Skeletal muscle satellite cell (primary cell): ENCODE measurements at regions not wholly inside any gene's neighbourhood (a gene's known extent, or its start where the extent isn't known, plus 50 kb on each side); places are given as distances from the start of the nearest gene placed in this dataset.

Source experiments
- H3K27me3 ChIP-seq: 2 replicates; pipeline ENCODE4 v1.7.0; 2013; ENCODE audit warnings: low read length; ENCODE audit not compliant: control insufficient read depth, insufficient read depth
- H3K36me3 ChIP-seq: 2 replicates; pipeline ENCODE4 v1.7.0; 2013; ENCODE audit warnings: mild to moderate bottlenecking, control low read depth, low read length; ENCODE audit not compliant: insufficient read depth
- H3K4me1 ChIP-seq: 2 replicates; pipeline ENCODE4 v1.7.0; 2013; ENCODE audit warnings: low read length; ENCODE audit not compliant: control insufficient read depth, insufficient read depth
- H3K4me2 ChIP-seq: 2 replicates; pipeline ENCODE4 v1.7.0; 2013; ENCODE audit warnings: mild to moderate bottlenecking, low read length
- H3K4me3 ChIP-seq: 2 replicates; pipeline ENCODE4 v1.7.0; 2013; ENCODE audit warnings: low read length
- H3K9ac ChIP-seq: 2 replicates; pipeline ENCODE4 v1.7.0; 2013; ENCODE audit warnings: mild to moderate bottlenecking, low read depth, low read length, moderate library complexity
- H3K9me3 ChIP-seq: replicated peaks from 2 replicates; pipeline ENCODE4 v1.7.0; 2013; ENCODE audit warnings: mild to moderate bottlenecking, control low read depth, low read length

DNA sequence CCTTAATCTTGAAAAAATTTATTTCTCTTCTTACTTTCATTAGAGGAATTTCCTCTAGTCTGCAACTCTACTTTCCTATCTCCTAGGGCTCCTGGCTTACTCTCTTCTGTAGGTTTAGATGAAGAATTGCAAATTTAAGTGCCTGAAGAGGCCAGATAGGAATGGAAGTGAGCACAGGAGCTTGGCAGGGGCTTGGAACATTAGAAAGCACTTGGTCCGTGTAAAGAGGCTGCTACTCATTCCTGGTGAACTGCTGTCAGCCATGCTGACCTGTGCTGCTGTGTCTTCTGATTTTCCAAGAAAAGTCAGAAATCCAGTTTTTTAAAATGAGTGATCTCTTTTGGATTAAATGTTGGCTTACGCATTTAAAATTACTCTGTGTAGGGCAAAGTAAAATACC lies 210.9 kb upstream of the CLINT1 start:
- Histone ChIP-seq H3K9me3 (no peaks in the 10 kb centered on the region), H3K4me2 (no peak overlapping the region), H3K27me3 (peaks cover 5% of the 10 kb centered on the region), H3K9ac (no peak overlapping the region), H3K36me3 (no peaks in the 10 kb centered on the region), H3K4me3 (no peak overlapping the region), H3K4me1 (peaks cover 5% of the 10 kb centered on the region)

DNA sequence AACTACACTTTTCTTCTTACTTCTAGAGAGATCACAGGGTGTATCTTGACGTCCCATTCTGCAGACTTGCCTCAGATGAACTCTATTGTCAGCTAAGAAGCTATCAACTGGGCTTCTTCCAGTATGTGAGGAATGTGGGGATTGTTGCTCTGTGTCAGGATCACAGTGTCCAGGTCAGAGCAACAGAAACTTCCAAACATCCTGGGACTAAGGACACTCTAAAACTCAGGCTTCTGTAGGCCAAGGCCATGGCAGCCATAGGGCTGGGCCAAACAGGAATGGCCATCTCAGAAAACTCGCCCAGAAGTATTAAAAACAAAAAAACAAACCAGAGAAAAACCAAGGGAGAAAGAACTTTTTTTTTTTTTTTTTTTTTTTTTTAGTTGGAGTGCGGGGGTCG lies 210.0 kb upstream of the CLINT1 start:
- Histone ChIP-seq H3K36me3 (no peaks in the 10 kb centered on the region), H3K4me2 (no peak overlapping the region), H3K4me1 (no peaks in the 10 kb centered on the region), H3K9me3 (no peaks in the 10 kb centered on the region), H3K4me3 (no peak overlapping the region), H3K27me3 (peaks cover 12% of the 10 kb centered on the region), H3K9ac (no peak overlapping the region)

DNA sequence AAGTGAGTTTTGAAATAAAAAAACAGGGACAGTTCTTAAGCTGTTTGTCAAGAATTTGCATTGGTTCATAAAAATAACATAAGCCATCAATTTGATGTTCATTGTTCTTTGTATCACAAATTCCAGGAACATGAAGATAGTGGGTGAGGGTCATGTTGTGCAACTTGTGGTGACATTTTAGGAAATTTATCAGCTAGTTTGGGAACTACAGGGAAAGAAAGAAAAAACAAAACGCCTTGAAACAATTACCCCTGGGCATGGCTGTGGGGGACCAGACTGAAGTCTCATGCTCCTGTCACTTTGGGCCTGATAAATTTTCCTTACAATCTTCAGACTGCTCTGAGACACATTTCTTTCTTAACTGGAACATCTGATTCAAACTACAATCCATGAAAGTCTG lies 207.1 kb upstream of the CLINT1 start:
- Histone ChIP-seq H3K4me3 (no peak overlapping the region), H3K4me1 (no peaks in the 10 kb centered on the region), H3K9me3 (no peaks in the 10 kb centered on the region), H3K9ac (no peak overlapping the region), H3K36me3 (no peaks in the 10 kb centered on the region), H3K4me2 (no peak overlapping the region), H3K27me3 (peaks cover 14% of the 10 kb centered on the region)

DNA sequence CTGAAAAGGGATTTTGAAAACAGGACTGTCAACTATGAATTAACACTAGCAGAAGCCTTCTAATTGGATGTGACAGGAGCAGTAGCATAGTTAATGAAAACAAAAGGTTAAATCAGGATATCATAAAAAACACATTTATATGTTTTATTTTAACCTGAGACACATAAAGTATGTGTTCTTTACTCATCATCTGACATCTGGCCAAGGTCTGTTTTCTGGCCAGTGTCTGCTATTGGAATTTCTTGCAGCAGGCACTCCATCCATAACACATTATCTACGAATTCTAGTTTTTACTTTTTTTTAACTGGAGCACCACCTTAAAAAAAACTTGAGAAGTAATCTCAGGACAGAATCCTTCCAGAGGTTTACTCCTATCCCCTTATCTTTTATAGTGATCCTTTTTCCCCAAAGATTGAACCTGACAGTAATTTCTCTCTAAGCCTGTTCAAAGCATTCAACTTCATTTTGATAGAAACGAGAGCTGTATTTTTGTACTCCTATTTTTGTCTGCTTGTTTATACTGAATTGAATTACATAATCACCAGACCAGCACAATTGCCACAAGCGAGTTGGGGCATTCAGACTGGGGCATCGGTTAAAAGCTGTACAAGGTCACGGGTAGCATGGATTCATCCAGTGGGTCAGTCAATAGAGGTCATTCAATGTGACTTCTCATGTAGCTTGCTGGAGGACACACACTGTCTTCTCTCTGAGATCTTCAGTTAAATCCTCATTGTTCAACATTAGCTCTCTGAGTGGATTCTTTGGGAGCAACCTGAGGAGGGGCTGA lies 205.6 kb upstream of the CLINT1 start:
- Histone ChIP-seq H3K9ac (no peak overlapping the region), H3K27me3 (peaks cover 14% of the 10 kb centered on the region), H3K9me3 (no peaks in the 10 kb centered on the region), H3K36me3 (no peaks in the 10 kb centered on the region), H3K4me1 (no peaks in the 10 kb centered on the region), H3K4me2 (no peak overlapping the region), H3K4me3 (no peak overlapping the region)

DNA sequence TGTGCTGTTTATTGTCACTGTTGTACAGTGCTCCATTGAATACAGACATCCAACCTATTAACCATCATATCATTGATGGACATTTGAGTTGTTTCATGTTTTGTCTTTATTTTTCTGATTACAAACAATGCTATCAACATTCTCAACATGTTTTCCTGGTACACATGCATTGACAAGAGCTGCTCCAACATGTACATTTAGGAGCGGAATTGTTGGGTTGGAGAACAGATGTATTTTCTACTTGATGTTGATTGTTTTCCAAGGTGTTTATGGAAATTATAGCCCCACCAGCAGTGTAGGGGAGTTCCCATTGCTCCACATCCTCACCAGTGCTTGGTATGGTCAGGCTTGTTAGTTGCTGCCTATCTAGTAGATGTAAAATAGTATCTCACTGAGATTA lies 204.1 kb upstream of the CLINT1 start:
- Histone ChIP-seq H3K4me1 (no peaks in the 10 kb centered on the region), H3K4me3 (no peak overlapping the region), H3K9me3 (no peaks in the 10 kb centered on the region), H3K4me2 (no peak overlapping the region), H3K9ac (no peak overlapping the region), H3K27me3 (peaks cover 25% of the 10 kb centered on the region), H3K36me3 (no peaks in the 10 kb centered on the region)

DNA sequence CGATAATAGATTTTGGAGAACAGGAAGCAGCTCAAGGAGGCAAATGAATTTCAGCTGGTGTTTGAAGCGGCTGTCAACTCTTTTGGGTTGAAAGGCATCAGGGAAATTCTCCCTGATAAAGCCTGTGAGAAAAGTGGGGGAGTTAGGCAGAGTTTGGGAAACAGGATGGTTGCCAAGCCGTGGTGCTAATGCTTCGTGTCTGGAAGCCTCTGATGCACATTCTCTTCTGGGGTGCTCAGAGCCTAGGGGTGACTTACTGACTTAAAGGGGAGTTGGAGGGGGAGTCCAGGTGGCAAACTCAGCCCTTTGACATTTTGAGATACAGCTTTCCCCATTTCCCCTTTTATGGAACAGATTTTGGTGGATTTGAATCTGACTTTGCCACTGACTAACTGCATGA lies 202.5 kb upstream of the CLINT1 start:
- H3K9me3 ChIP-seq, result no peaks in the 10 kb centered on the region
- H3K4me3 ChIP-seq, result no peak overlapping the region
- H3K4me1 ChIP-seq, result no peaks in the 10 kb centered on the region
- H3K27me3 ChIP-seq, result peaks cover 31% of the 10 kb centered on the region
- H3K4me2 ChIP-seq, result no peak overlapping the region
- H3K9ac ChIP-seq, result no peak overlapping the region
- H3K36me3 ChIP-seq, result no peaks in the 10 kb centered on the region

DNA sequence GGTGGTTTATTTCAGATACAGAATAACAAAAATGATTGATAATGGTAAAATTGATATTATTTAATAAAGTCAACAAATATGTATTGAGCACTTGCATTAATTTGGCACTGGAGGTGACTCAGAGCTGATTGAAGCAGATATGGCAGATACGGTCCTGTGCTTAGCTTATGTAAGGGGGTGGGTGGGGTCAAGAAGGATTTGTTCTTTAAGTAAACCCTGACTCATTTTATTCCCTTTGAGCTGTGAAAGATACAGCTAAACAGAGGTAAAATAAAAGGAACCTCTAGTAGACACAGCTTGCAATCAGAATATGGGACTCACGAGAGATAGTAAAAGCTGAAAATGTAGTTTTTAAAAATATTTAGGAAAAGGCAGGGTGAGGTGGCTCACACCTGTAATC lies 201.3 kb upstream of the CLINT1 start:
- no peaks in the 10 kb centered on the region for H3K4me1 ChIP-seq
- no peak overlapping the region for H3K4me3 ChIP-seq
- H3K9me3 ChIP-seq, result no peaks in the 10 kb centered on the region
- peaks cover 31% of the 10 kb centered on the region for H3K27me3 ChIP-seq
- H3K9ac ChIP-seq, result no peak overlapping the region
- H3K4me2 ChIP-seq, result no peak overlapping the region
- no peaks in the 10 kb centered on the region for H3K36me3 ChIP-seq

DNA sequence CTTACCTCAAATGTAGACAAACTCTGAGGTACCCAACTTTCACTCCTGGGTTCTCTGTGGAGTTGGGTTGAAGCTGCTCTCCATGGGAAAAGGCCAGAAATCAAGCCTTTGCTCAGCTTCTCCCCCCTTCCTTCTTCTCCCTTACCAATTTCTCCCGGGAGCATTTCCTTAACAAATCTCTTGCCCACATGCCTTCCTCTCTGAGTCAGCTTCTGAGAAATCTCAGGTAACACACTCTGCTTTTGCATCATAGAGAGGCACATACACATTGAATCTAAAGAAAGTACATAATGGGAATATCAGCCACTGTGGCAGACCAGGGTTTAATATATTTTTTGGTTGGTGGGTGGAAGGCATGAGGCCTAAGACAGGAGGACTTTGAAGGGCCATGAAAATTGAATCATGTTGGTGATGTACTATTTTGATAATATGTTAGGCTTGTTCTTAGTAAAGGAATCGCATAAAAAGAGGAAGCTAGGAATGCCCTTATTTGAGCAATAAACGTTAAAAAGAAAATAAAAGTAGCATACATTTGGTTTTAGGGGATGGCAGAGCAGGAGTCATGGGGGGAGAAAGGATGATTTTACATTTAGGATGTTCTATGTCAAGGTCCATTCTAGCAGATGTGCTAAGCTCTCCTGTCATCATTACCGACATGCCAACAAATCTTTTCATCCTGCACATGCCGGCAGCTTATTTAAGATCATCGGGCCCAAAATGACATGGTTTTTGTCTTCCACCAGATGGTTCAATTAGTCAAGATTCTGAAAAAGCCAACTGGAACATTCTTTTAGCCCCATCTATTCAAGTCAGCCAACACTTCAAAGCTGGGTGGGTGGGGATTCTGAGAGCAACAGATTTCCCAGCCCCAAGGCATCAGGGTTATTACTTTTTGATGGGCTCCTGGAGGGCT lies 199.5 kb upstream of the CLINT1 start:
- Histone ChIP-seq H3K36me3 (no peaks in the 10 kb centered on the region), H3K4me1 (no peaks in the 10 kb centered on the region), H3K4me3 (no peak overlapping the region), H3K9me3 (no peaks in the 10 kb centered on the region), H3K9ac (no peak overlapping the region), H3K4me2 (no peak overlapping the region), H3K27me3 (peaks cover 32% of the 10 kb centered on the region)

DNA sequence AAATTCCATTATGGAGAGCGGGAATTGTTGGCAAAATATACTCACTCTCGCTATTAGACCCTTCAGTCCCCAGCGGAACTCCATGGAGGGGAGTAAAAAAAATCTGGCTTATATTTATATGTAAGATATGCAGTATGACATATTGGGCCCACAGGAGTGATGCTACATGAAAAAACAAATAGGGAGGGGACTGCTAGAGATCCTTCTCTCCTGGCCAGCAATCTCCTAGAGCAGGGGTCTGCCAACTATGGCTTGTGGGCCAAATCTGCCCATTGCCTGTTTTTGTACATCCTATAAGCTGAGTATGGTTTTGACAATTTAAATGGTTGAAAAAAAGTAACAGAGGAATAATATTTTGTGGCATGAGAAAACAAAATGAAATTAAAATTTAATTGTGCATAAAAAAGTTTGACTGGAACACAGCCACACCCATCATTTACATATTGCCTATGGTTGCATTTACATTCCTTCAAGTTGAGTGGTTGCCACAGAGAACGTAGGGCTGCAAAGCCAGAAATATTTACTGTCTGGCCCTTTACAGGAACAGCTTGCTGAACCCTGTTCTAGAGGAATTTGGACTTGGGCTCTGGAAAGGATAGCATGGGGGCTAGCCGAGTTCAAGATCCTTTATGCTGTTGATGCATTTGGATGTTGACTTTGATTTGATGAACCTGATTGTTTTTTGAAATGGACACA lies 197.3 kb upstream of the CLINT1 start:
- no peak overlapping the region for H3K4me3 ChIP-seq
- no peaks in the 10 kb centered on the region for H3K9me3 ChIP-seq
- H3K36me3 ChIP-seq, result no peaks in the 10 kb centered on the region
- H3K9ac ChIP-seq, result no peak overlapping the region
- peaks cover 37% of the 10 kb centered on the region for H3K27me3 ChIP-seq
- no peaks in the 10 kb centered on the region for H3K4me1 ChIP-seq
- H3K4me2 ChIP-seq, result no peak overlapping the region

DNA sequence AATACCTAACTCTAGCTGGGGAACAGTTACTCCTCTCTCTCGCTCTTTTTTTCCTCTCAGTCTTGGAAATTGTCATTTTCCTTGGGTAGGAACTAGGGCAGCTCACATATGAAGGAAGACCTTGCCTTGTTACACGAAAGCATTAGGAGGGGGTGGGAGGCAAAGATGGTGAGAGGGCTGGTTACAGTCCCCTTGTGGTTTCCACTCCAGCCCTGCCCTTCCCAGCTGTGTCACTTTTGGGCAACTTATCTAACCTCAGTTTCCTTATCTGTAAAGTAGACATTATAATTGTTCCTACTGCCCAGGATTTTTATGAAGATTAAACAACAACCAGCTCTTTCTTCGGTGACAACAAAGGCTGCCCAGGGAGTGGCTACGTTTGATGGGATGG lies 196.2 kb upstream of the CLINT1 start:
- H3K36me3 ChIP-seq, result no peaks in the 10 kb centered on the region
- H3K9me3 ChIP-seq, result no peaks in the 10 kb centered on the region
- no peaks in the 10 kb centered on the region for H3K4me1 ChIP-seq
- no peak overlapping the region for H3K4me2 ChIP-seq
- H3K4me3 ChIP-seq, result no peak overlapping the region
- peaks cover 39% of the 10 kb centered on the region for H3K27me3 ChIP-seq
- no peak overlapping the region for H3K9ac ChIP-seq

DNA sequence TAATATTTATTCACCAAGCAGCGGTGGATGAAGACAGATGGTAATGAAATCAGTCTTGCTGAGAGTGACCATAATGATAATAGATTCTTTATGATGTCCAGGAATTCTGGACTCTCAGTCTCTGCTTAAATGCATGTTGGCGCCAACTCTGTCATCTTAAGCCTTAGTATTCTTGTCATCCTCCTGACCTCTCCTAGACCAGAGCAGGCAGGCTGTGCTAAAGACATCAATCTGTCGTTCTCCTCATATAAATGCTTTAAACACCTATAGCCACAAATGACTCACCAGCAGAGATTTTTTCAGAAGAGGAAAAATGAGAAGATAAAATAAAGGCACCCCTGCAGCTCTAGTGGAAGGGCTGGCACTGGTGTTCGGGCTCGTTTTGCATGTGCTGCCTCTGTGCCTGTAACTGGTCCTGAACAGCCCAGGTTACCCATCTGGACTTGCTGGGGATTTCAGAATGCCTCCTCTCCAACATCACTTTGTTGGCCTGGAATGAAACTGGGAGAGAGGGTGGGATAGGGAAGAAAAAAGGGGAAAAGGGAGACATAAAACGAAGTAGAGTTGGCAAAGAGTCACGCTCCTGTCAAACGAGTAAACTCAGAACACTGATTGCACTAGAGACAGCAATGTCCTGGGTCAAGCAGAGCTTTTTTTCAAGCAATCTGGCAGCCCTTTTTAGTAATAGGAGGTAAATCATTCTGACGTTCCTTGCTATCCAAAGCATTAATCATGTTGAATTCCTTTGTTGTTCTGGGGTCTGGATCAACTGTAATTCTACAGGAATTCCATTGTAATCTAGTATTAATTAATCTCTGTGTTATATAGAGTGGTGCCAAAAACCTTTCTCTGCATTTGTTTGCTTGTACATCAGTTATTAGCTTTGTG lies 195.5 kb upstream of the CLINT1 start:
- peaks cover 39% of the 10 kb centered on the region for H3K27me3 ChIP-seq
- H3K4me2 ChIP-seq, result no peak overlapping the region
- H3K9me3 ChIP-seq, result no peaks in the 10 kb centered on the region
- no peaks in the 10 kb centered on the region for H3K36me3 ChIP-seq
- no peaks in the 10 kb centered on the region for H3K4me1 ChIP-seq
- H3K9ac ChIP-seq, result no peak overlapping the region
- H3K4me3 ChIP-seq, result no peak overlapping the region
